K562 (cell line): ENCODE measurements at regions not wholly inside any gene's neighbourhood (a gene's known extent, or its start where the extent isn't known, plus 50 kb on each side); places are given as distances from the start of the nearest gene placed in this dataset.

Experiments used
- MTF1 ChIP-seq: fragments of 250-450 bp; sonication (Bioruptor Pico); IDR thresholded peaks from 2 replicates; pipeline ENCODE4 v1.9.0; 2021; ENCODE audit warnings: moderate library complexity, mild to moderate bottlenecking, inconsistent platforms, borderline replicate concordance
- NUFIP1 ChIP-seq: fragments of 450-650 bp; IDR thresholded peaks from 2 replicates; pipeline ENCODE4 v1.6.1; 2018; ENCODE audit not compliant: partially characterized antibody
- ZC3H8 ChIP-seq: fragments of 450-650 bp; IDR thresholded peaks from 2 replicates; pipeline ENCODE4 v1.6.1; 2017
- ZNF696 ChIP-seq: fragments of 250-450 bp; sonication (Bioruptor Pico); conservative IDR thresholded peaks from 2 replicates; pipeline ENCODE4 v1.4.0; 2020; ENCODE audit warnings: mild to moderate bottlenecking, moderate library complexity
- ZSCAN29 ChIP-seq: fragments of 450-650 bp; IDR thresholded peaks from 2 replicates; pipeline ENCODE4 v1.6.1; 2017
- TF ChIP-seq, protein P1 (sequence below), 2 experiments: fragments of 200-800 bp in 1 of 2; sonication (Bioruptor generic) in 1 of 2; sonication (generic) in 1 of 2; formaldehyde crosslinking in 1 of 2; IDR thresholded peaks in 1 of 2; conservative IDR thresholded peaks in 1 of 2; 2 replicates each; pipeline versions ENCODE4 v1.5.0 to v1.6.1; 2016 to 2020; ENCODE audit warnings: missing compliant biosample characterization in 1 of 2, missing genetic modification characterization in 1 of 2, missing genetic modification reagents in 1 of 2
- TF ChIP-seq, protein P2 (sequence below): sonication (generic); formaldehyde crosslinking; IDR thresholded peaks from 2 replicates; pipeline ENCODE4 v1.8.1; 2022; ENCODE audit warnings: missing genetic modification reagents
- TF ChIP-seq, protein P3 (sequence below): sonication (generic); formaldehyde crosslinking; IDR thresholded peaks from 2 replicates; pipeline ENCODE4 v1.4.0; 2020; ENCODE audit warnings: mild to moderate bottlenecking, missing genetic modification reagents
- TF ChIP-seq, protein P4 (sequence below): fragments of 200-600 bp; sonication (generic); IDR thresholded peaks from one replicate; pipeline ENCODE4 v1.6.1; 2012; ENCODE audit warnings: mild to moderate bottlenecking, low read depth, low read length, inconsistent platforms
- TF ChIP-seq, protein P5 (sequence below): sonication (generic); formaldehyde crosslinking; IDR thresholded peaks from 2 replicates; pipeline ENCODE4 v1.8.0; 2022; ENCODE audit warnings: mild to moderate bottlenecking, missing genetic modification reagents

DNA sequence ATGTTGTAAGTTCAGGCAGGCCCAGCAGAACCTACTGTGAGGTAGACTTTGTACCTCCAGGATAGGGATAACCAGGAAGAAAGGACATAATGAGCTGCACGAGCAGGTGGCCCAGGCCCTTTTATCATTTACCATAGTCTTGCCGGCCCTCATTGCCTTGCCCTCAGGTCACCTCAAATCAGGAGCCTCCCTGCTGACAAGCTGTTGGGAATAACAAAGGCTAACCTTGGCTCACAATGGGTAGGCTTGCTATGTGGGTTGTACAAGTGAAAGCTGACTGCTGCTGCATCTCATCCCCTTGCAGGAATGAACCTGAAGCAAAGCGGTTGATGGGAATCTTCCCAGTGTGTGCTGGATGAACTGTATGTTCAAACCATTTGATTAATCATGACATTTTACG lies 159.5 kb upstream of the ACTBL2 start (continued):
- TF ChIP-seq, protein P1, sequence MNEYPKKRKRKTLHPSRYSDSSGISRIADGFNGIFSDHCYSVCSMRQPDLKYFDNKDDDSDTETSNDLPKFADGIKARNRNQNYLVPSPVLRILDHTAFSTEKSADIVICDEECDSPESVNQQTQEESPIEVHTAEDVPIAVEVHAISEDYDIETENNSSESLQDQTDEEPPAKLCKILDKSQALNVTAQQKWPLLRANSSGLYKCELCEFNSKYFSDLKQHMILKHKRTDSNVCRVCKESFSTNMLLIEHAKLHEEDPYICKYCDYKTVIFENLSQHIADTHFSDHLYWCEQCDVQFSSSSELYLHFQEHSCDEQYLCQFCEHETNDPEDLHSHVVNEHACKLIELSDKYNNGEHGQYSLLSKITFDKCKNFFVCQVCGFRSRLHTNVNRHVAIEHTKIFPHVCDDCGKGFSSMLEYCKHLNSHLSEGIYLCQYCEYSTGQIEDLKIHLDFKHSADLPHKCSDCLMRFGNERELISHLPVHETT (CRISPR knock-in tag; conservative IDR thresholded peaks at IDR 0.05 in 1 of 2, IDR thresholded peaks at IDR 0.05 in 1 of 2) = no peak
- TF ChIP-seq ZNF696 (CRISPR knock-in tag) (no peak), MTF1 (CRISPR knock-in tag) (no peak), ZC3H8 (no peak), ZSCAN29 (no peak), NUFIP1 (no peak)
- TF ChIP-seq, protein P2, sequence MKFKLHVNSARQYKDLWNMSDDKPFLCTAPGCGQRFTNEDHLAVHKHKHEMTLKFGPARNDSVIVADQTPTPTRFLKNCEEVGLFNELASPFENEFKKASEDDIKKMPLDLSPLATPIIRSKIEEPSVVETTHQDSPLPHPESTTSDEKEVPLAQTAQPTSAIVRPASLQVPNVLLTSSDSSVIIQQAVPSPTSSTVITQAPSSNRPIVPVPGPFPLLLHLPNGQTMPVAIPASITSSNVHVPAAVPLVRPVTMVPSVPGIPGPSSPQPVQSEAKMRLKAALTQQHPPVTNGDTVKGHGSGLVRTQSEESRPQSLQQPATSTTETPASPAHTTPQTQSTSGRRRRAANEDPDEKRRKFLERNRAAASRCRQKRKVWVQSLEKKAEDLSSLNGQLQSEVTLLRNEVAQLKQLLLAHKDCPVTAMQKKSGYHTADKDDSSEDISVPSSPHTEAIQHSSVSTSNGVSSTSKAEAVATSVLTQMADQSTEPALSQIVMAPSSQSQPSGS (CRISPR knock-in tag) = no peak
- TF ChIP-seq, protein P3, sequence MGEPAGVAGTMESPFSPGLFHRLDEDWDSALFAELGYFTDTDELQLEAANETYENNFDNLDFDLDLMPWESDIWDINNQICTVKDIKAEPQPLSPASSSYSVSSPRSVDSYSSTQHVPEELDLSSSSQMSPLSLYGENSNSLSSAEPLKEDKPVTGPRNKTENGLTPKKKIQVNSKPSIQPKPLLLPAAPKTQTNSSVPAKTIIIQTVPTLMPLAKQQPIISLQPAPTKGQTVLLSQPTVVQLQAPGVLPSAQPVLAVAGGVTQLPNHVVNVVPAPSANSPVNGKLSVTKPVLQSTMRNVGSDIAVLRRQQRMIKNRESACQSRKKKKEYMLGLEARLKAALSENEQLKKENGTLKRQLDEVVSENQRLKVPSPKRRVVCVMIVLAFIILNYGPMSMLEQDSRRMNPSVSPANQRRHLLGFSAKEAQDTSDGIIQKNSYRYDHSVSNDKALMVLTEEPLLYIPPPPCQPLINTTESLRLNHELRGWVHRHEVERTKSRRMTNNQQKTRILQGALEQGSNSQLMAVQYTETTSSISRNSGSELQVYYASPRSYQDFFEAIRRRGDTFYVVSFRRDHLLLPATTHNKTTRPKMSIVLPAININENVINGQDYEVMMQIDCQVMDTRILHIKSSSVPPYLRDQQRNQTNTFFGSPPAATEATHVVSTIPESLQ (CRISPR knock-in tag) = no peak
- TF ChIP-seq, protein P4, sequence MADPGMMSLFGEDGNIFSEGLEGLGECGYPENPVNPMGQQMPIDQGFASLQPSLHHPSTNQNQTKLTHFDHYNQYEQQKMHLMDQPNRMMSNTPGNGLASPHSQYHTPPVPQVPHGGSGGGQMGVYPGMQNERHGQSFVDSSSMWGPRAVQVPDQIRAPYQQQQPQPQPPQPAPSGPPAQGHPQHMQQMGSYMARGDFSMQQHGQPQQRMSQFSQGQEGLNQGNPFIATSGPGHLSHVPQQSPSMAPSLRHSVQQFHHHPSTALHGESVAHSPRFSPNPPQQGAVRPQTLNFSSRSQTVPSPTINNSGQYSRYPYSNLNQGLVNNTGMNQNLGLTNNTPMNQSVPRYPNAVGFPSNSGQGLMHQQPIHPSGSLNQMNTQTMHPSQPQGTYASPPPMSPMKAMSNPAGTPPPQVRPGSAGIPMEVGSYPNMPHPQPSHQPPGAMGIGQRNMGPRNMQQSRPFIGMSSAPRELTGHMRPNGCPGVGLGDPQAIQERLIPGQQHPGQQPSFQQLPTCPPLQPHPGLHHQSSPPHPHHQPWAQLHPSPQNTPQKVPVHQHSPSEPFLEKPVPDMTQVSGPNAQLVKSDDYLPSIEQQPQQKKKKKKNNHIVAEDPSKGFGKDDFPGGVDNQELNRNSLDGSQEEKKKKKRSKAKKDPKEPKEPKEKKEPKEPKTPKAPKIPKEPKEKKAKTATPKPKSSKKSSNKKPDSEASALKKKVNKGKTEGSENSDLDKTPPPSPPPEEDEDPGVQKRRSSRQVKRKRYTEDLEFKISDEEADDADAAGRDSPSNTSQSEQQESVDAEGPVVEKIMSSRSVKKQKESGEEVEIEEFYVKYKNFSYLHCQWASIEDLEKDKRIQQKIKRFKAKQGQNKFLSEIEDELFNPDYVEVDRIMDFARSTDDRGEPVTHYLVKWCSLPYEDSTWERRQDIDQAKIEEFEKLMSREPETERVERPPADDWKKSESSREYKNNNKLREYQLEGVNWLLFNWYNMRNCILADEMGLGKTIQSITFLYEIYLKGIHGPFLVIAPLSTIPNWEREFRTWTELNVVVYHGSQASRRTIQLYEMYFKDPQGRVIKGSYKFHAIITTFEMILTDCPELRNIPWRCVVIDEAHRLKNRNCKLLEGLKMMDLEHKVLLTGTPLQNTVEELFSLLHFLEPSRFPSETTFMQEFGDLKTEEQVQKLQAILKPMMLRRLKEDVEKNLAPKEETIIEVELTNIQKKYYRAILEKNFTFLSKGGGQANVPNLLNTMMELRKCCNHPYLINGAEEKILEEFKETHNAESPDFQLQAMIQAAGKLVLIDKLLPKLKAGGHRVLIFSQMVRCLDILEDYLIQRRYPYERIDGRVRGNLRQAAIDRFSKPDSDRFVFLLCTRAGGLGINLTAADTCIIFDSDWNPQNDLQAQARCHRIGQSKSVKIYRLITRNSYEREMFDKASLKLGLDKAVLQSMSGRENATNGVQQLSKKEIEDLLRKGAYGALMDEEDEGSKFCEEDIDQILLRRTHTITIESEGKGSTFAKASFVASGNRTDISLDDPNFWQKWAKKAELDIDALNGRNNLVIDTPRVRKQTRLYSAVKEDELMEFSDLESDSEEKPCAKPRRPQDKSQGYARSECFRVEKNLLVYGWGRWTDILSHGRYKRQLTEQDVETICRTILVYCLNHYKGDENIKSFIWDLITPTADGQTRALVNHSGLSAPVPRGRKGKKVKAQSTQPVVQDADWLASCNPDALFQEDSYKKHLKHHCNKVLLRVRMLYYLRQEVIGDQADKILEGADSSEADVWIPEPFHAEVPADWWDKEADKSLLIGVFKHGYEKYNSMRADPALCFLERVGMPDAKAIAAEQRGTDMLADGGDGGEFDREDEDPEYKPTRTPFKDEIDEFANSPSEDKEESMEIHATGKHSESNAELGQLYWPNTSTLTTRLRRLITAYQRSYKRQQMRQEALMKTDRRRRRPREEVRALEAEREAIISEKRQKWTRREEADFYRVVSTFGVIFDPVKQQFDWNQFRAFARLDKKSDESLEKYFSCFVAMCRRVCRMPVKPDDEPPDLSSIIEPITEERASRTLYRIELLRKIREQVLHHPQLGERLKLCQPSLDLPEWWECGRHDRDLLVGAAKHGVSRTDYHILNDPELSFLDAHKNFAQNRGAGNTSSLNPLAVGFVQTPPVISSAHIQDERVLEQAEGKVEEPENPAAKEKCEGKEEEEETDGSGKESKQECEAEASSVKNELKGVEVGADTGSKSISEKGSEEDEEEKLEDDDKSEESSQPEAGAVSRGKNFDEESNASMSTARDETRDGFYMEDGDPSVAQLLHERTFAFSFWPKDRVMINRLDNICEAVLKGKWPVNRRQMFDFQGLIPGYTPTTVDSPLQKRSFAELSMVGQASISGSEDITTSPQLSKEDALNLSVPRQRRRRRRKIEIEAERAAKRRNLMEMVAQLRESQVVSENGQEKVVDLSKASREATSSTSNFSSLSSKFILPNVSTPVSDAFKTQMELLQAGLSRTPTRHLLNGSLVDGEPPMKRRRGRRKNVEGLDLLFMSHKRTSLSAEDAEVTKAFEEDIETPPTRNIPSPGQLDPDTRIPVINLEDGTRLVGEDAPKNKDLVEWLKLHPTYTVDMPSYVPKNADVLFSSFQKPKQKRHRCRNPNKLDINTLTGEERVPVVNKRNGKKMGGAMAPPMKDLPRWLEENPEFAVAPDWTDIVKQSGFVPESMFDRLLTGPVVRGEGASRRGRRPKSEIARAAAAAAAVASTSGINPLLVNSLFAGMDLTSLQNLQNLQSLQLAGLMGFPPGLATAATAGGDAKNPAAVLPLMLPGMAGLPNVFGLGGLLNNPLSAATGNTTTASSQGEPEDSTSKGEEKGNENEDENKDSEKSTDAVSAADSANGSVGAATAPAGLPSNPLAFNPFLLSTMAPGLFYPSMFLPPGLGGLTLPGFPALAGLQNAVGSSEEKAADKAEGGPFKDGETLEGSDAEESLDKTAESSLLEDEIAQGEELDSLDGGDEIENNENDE = no peak
- TF ChIP-seq, protein P5, sequence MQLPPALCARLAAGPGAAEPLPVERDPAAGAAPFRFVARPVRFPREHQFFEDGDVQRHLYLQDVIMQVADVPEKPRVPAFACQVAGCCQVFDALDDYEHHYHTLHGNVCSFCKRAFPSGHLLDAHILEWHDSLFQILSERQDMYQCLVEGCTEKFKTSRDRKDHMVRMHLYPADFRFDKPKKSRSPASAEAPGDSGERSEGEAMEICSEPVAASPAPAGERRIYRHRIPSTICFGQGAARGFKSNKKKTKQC (CRISPR knock-in tag) = no peak
